ENCODE measurements at regions not wholly inside any gene's neighbourhood (a gene's known extent, or its start where the extent isn't known, plus 50 kb on each side); places are given as distances from the start of the nearest gene placed in this dataset.
"Not testable (repeated sequence)": the region's sequence is repeated elsewhere in the genome, so short reads cannot be mapped to it uniquely, and the experiment has no call there.

DNA sequence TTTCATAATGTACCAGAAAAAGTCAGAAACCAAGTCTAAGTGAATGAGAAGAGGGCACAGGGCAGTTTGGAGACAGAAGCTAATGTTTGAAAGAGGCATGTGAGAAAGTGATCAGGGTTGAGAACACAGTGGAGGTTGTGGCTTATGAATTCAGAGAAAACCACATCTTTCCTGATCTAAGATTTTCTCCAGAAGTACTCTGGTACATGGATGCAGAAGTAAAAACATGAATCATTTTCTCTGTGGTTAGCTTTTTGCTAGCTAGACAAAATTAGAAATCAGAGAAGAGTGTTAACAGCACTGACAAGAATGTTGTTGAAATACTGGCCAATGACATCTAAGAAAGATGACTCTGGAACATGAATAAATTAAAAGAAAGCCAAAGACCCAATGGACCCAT lies 541.1 kb downstream of the DNAH5 start:
- Mint-ChIP-seq H3K36me3 (ENCODE audit: low read depth) (no peaks in the 10 kb centered on the region), H3K9me3 (peaks cover 19% of the 10 kb centered on the region), H3K27me3 (no peaks in the 10 kb centered on the region), H3K4me3 (no peak overlapping the region), H3K27ac (no peak overlapping the region), H3K4me1 (ENCODE audit: low read depth) (no peaks in the 10 kb centered on the region)
- intact Hi-C loops (cut with micrococcal nuclease), result no loop called here

DNA sequence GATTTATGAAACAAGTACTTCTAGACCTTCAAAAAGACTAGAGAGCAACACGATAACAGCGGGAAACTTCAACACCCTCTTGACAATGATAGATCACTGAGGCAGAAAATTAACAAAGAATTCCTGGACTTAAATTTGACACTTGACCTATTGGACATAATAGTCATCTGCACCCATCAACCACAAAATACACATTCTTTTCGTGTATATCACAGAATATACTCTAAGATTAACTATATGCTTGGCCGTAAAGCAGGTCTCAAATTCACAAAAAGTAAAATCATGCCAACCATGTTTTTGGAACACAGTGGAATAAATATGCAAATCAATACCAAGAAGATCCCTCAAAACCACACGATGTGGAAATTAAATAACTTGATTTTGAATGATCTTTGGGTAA lies 559.4 kb downstream of the DNAH5 start:
- H3K27me3 Mint-ChIP-seq, result no peaks in the 10 kb centered on the region
- intact Hi-C loops (cut with micrococcal nuclease), result no loop called here
- no peak overlapping the region for H3K27ac Mint-ChIP-seq
- peaks cover 65% of the 10 kb centered on the region for H3K9me3 Mint-ChIP-seq
- no peaks in the 10 kb centered on the region for H3K4me1 Mint-ChIP-seq (ENCODE audit: low read depth)
- H3K4me3 Mint-ChIP-seq, result no peak overlapping the region
- no peaks in the 10 kb centered on the region for H3K36me3 Mint-ChIP-seq (ENCODE audit: low read depth)

- Mint-ChIP-seq H3K27ac (no peak overlapping the region), H3K4me3 (no peak overlapping the region), H3K27me3 (no peaks in the 10 kb centered on the region), H3K9me3 (peaks cover 41% of the 10 kb centered on the region), H3K36me3 (ENCODE audit: low read depth) (no peaks in the 10 kb centered on the region), H3K4me1 (ENCODE audit: low read depth) (no peaks in the 10 kb centered on the region)
- intact Hi-C loops (cut with micrococcal nuclease), result no loop called here
Observed at GRCh38 chr5:13382232-13382631, 562.3 kb downstream of the DNAH5 start.

GRCh38 chr5:13378091-13378490 lies 566.4 kb downstream of the DNAH5 start:
- Mint-ChIP-seq H3K4me3 (no peak overlapping the region), H3K27me3 (no peaks in the 10 kb centered on the region), H3K27ac (no peak overlapping the region), H3K36me3 (ENCODE audit: low read depth) (no peaks in the 10 kb centered on the region), H3K9me3 (peaks cover 23% of the 10 kb centered on the region), H3K4me1 (ENCODE audit: low read depth) (no peaks in the 10 kb centered on the region)
- intact Hi-C loops (cut with micrococcal nuclease), result no loop called here

- Mint-ChIP-seq H3K9me3 (no peaks in the 10 kb centered on the region), H3K27me3 (no peaks in the 10 kb centered on the region), H3K4me3 (no peak overlapping the region), H3K27ac (no peak overlapping the region), H3K4me1 (ENCODE audit: low read depth) (no peaks in the 10 kb centered on the region), H3K36me3 (ENCODE audit: low read depth) (no peaks in the 10 kb centered on the region)
- intact Hi-C loops (cut with micrococcal nuclease), result no loop called here
Observed at GRCh38 chr5:13359344-13359743, 585.1 kb downstream of the DNAH5 start.

- no peaks in the 10 kb centered on the region for H3K4me1 Mint-ChIP-seq (ENCODE audit: low read depth)
- no peaks in the 10 kb centered on the region for H3K27me3 Mint-ChIP-seq
- intact Hi-C loops (cut with micrococcal nuclease), result no loop called here
- no peak overlapping the region for H3K27ac Mint-ChIP-seq
- H3K36me3 Mint-ChIP-seq (ENCODE audit: low read depth), result no peaks in the 10 kb centered on the region
- no peaks in the 10 kb centered on the region for H3K9me3 Mint-ChIP-seq
- no peak overlapping the region for H3K4me3 Mint-ChIP-seq
Observed at GRCh38 chr5:13358342-13358741, 586.1 kb downstream of the DNAH5 start.

GRCh38 chr5:13357929-13358328 lies 586.6 kb downstream of the DNAH5 start:
- Mint-ChIP-seq H3K27ac (no peak overlapping the region), H3K4me1 (ENCODE audit: low read depth) (no peaks in the 10 kb centered on the region), H3K36me3 (ENCODE audit: low read depth) (no peaks in the 10 kb centered on the region), H3K27me3 (no peaks in the 10 kb centered on the region), H3K4me3 (no peak overlapping the region), H3K9me3 (no peaks in the 10 kb centered on the region)
- intact Hi-C loops (cut with micrococcal nuclease), result no loop called here

GRCh38 chr5:13356226-13356625 lies 588.3 kb downstream of the DNAH5 start:
- no peaks in the 10 kb centered on the region for H3K4me1 Mint-ChIP-seq (ENCODE audit: low read depth)
- no peak overlapping the region for H3K27ac Mint-ChIP-seq
- peaks cover 9% of the 10 kb centered on the region for H3K9me3 Mint-ChIP-seq
- no peaks in the 10 kb centered on the region for H3K36me3 Mint-ChIP-seq (ENCODE audit: low read depth)
- H3K27me3 Mint-ChIP-seq, result no peaks in the 10 kb centered on the region
- intact Hi-C loops (cut with micrococcal nuclease), result no loop called here
- no peak overlapping the region for H3K4me3 Mint-ChIP-seq

DNA sequence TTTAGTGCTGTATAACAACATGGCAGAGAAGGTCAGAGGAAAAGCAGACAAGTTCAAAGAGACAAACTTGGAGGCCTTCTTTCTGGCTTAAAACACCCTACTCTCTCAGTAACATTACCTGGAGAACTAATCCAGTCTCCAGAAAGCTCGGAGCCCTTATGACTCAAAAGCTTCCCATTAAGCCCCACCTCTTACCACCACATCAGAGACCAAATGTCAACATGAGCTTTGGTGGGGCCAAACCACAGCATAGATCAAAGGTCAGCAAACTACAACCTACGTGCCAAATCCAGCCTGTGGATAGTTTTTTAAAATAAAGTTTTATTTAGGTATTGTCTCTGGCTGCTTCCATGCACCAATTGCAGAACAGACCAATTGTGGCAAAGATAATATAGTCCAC lies 589.9 kb downstream of the DNAH5 start:
- H3K36me3 Mint-ChIP-seq (ENCODE audit: low read depth), result no peaks in the 10 kb centered on the region
- no peak overlapping the region for H3K27ac Mint-ChIP-seq
- H3K4me3 Mint-ChIP-seq, result no peak overlapping the region
- H3K4me1 Mint-ChIP-seq (ENCODE audit: low read depth), result no peaks in the 10 kb centered on the region
- H3K9me3 Mint-ChIP-seq, result peaks cover 9% of the 10 kb centered on the region
- intact Hi-C loops (cut with micrococcal nuclease), result no loop called here
- H3K27me3 Mint-ChIP-seq, result no peaks in the 10 kb centered on the region

DNA sequence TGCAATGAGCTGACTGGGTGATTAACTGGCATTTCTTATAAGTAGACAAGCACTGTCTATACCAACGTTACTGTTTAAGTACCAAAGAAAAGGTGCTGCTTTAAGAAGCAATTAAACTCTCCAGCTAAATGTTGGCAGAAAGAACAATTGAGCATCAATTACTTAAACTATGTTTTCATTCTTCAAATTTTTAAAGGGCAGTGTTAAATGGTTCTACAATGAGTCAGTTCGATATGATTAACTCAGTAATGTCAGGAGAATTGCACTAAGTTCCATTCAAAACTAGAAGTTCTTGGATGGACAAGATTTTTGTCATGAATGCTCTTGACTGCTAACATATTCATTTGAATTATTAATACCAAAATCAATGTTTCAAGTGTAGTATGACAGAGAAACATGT lies 593.7 kb downstream of the DNAH5 start:
- no peaks in the 10 kb centered on the region for H3K27me3 Mint-ChIP-seq
- H3K27ac Mint-ChIP-seq, result no peak overlapping the region
- H3K9me3 Mint-ChIP-seq, result peaks cover 9% of the 10 kb centered on the region
- H3K4me3 Mint-ChIP-seq, result no peak overlapping the region
- no peaks in the 10 kb centered on the region for H3K36me3 Mint-ChIP-seq (ENCODE audit: low read depth)
- intact Hi-C loops (cut with micrococcal nuclease), result no loop called here
- no peaks in the 10 kb centered on the region for H3K4me1 Mint-ChIP-seq (ENCODE audit: low read depth)

DNA sequence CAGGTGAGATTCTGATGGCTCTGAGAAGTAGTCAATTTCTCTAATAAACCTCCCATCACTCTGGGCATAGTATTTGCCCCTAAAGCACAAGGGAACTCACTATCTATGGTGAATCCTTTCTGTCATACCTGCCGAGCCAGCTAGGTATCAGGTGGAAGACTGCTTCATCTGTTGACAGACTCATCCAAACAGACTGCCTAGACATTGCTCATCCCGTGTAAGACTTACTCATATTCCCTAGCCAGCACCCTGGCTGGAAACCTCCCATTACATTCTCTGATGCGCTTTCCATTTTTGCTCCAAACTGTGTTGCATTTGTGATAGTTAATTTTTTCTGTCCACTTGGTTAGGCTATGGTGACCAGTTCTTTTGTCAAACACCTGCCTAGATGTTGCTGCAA lies 595.9 kb downstream of the DNAH5 start:
- H3K4me3 Mint-ChIP-seq, result no peak overlapping the region
- H3K27me3 Mint-ChIP-seq, result no peaks in the 10 kb centered on the region
- no peaks in the 10 kb centered on the region for H3K36me3 Mint-ChIP-seq (ENCODE audit: low read depth)
- intact Hi-C loops (cut with micrococcal nuclease), result no loop called here
- H3K27ac Mint-ChIP-seq, result no peak overlapping the region
- no peaks in the 10 kb centered on the region for H3K4me1 Mint-ChIP-seq (ENCODE audit: low read depth)
- peaks cover 9% of the 10 kb centered on the region for H3K9me3 Mint-ChIP-seq

- intact Hi-C loops (cut with micrococcal nuclease), result no loop called here
- Mint-ChIP-seq H3K4me3 (no peak overlapping the region), H3K27me3 (no peaks in the 10 kb centered on the region), H3K27ac (no peak overlapping the region), H3K9me3 (peaks cover 15% of the 10 kb centered on the region), H3K36me3 (ENCODE audit: low read depth) (no peaks in the 10 kb centered on the region), H3K4me1 (ENCODE audit: low read depth) (no peaks in the 10 kb centered on the region)
Observed at GRCh38 chr5:13346401-13346800, 598.1 kb downstream of the DNAH5 start.

GRCh38 chr5:13339093-13339492 lies 605.4 kb downstream of the DNAH5 start:
- H3K27me3 Mint-ChIP-seq, result no peaks in the 10 kb centered on the region
- intact Hi-C loops (cut with micrococcal nuclease), result no loop called here
- no peak overlapping the region for H3K27ac Mint-ChIP-seq
- H3K4me1 Mint-ChIP-seq (ENCODE audit: low read depth), result no peaks in the 10 kb centered on the region
- no peaks in the 10 kb centered on the region for H3K36me3 Mint-ChIP-seq (ENCODE audit: low read depth)
- H3K9me3 Mint-ChIP-seq, result peaks cover 64% of the 10 kb centered on the region
- H3K4me3 Mint-ChIP-seq, result no peak overlapping the region

DNA sequence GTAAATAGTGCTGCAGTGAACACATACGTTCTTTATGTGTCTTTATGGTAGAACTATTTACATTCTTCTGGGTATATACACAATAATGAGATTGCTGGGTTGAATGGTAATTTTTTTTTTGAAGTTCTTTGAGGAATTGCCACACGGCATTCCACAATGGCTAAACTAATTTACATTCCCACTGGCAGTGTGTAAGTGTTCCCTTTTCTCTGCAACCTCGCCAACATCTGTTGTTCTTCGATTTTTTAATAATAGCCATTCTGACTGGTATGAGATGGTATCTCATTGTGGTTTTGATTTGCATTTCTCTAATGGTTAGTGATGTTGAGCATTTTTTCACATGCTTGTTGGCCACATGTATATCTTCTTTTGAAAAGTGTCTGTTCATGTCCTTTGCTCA lies 609.5 kb downstream of the DNAH5 start:
- H3K27me3 Mint-ChIP-seq; H3K4me3 Mint-ChIP-seq; H3K36me3 Mint-ChIP-seq (ENCODE audit: low read depth); H3K27ac Mint-ChIP-seq; H3K4me1 Mint-ChIP-seq (ENCODE audit: low read depth); intact Hi-C loops (cut with micrococcal nuclease): not testable (repeated sequence)
- peaks cover 36% of the 10 kb centered on the region for H3K9me3 Mint-ChIP-seq

- intact Hi-C loops (cut with micrococcal nuclease), result no loop called here
- Mint-ChIP-seq H3K27me3 (no peaks in the 10 kb centered on the region), H3K9me3 (peaks cover 15% of the 10 kb centered on the region), H3K4me3 (no peak overlapping the region), H3K27ac (no peak overlapping the region), H3K36me3 (ENCODE audit: low read depth) (no peaks in the 10 kb centered on the region), H3K4me1 (ENCODE audit: low read depth) (no peaks in the 10 kb centered on the region)
Observed at GRCh38 chr5:13331585-13331984, 612.9 kb downstream of the DNAH5 start.

DNA sequence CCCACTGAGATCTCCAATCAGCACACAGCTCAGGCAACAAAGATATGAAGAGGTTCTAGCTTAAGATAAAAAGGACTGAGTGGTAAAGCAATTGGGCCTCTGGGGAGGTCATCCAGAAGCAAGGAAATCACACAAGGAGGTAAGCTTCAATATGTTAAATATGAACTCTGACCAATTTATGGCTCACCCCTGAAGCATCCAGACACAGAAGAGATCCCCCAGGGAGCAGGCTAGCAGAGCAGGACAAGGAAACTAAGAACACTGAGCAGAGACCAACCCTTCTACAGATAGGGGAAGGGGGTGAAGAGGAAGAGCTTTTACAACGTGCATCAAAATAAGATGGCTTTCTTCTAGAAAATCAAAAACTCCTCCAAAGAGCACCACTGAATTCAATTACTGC lies 616.2 kb downstream of the DNAH5 start:
- Mint-ChIP-seq H3K9me3 (no peaks in the 10 kb centered on the region), H3K27me3 (no peaks in the 10 kb centered on the region), H3K4me3 (no peak overlapping the region), H3K4me1 (ENCODE audit: low read depth) (no peaks in the 10 kb centered on the region), H3K36me3 (ENCODE audit: low read depth) (no peaks in the 10 kb centered on the region), H3K27ac (no peak overlapping the region)
- intact Hi-C loops (cut with micrococcal nuclease), result no loop called here
